Type B pancreatic cell (in vitro differentiated cells): ENCODE measurements at regions not wholly inside any gene's neighbourhood (a gene's known extent, or its start where the extent isn't known, plus 50 kb on each side); places are given as distances from the start of the nearest gene placed in this dataset.

Source experiments
- DNase-seq: peaks from one replicate; pipeline ENCODE4 v3.0.0; 2021; ENCODE audit warnings: mixed read lengths; ENCODE audit not compliant: unreplicated experiment; ENCODE audit errors: extremely low spot score
- H3K27ac Mint-ChIP-seq: 2 replicates; pipeline ENCODE4 v1.8.0; 2021; ENCODE audit warnings: mild to moderate bottlenecking, mixed read lengths
- H3K27me3 Mint-ChIP-seq: 2 replicates; pipeline ENCODE4 v1.8.0; 2021; ENCODE audit warnings: mixed read lengths
- H3K36me3 Mint-ChIP-seq: 2 replicates; pipeline ENCODE4 v1.8.0; 2021; ENCODE audit warnings: mixed read lengths
- H3K4me1 Mint-ChIP-seq: one replicate; pipeline ENCODE4 v1.8.0; 2021; ENCODE audit warnings: mixed read lengths; ENCODE audit not compliant: unreplicated experiment
- H3K4me3 Mint-ChIP-seq: 2 replicates; pipeline ENCODE4 v1.8.0; 2021; ENCODE audit warnings: mild to moderate bottlenecking, mixed read lengths
- H3K9me3 Mint-ChIP-seq: 2 replicates; pipeline ENCODE4 v1.8.0; 2021; ENCODE audit warnings: mixed read lengths
- CTCF ChIP-seq: fragments of 200-600 bp; sonication (generic); conservative IDR thresholded peaks from 2 replicates; pipeline ENCODE4 v1.5.0; 2021; ENCODE audit warnings: antibody characterized with exemption, mild to moderate bottlenecking

GRCh38 chr6:21381331-21381963 is 212.1 kb upstream of the SOX4 start:
- Mint-ChIP-seq H3K27me3 (no peaks in the 10 kb centered on the region), H3K9me3 (peaks cover 13% of the 10 kb centered on the region), H3K4me3 (peak overlapping the region; percentile 70), H3K36me3 (no peaks in the 10 kb centered on the region), H3K27ac (peak overlapping the region; percentile 92), H3K4me1 (peaks cover 55% of the 10 kb centered on the region)
- TF ChIP-seq CTCF: no peak
- no peak for DNase-seq

GRCh38 chr6:21382821-21383449 is 210.6 kb upstream of the SOX4 start:
- no peaks in the 10 kb centered on the region for H3K27me3 Mint-ChIP-seq
- H3K4me1 Mint-ChIP-seq: peaks cover 50% of the 10 kb centered on the region
- peak overlapping the region; percentile 92 for H3K27ac Mint-ChIP-seq
- peaks cover 8% of the 10 kb centered on the region for H3K9me3 Mint-ChIP-seq
- DNase-seq: no peak
- H3K36me3 Mint-ChIP-seq: no peaks in the 10 kb centered on the region
- peak overlapping the region; percentile 23 for H3K4me3 Mint-ChIP-seq
- no peak for TF ChIP-seq CTCF

GRCh38 chr6:21383450-21384085 is 210.0 kb upstream of the SOX4 start:
- Mint-ChIP-seq H3K4me3 (peak overlapping the region; percentile 6), H3K27me3 (no peaks in the 10 kb centered on the region), H3K4me1 (peaks cover 50% of the 10 kb centered on the region), H3K27ac (peak overlapping the region; percentile 92), H3K9me3 (peaks cover 8% of the 10 kb centered on the region), H3K36me3 (no peaks in the 10 kb centered on the region)
- DNase-seq: no peak
- no peak for TF ChIP-seq CTCF

GRCh38 chr6:21384216-21384615 is 209.3 kb upstream of the SOX4 start:
- Mint-ChIP-seq H3K9me3 (peaks cover 8% of the 10 kb centered on the region), H3K4me1 (peaks cover 50% of the 10 kb centered on the region), H3K4me3 (no peak overlapping the region), H3K27ac (peak overlapping the region; percentile 53), H3K27me3 (no peaks in the 10 kb centered on the region), H3K36me3 (no peaks in the 10 kb centered on the region)
- DNase-seq: no peak
- no peak for TF ChIP-seq CTCF

- no peak for DNase-seq
- TF ChIP-seq CTCF: no peak
- Mint-ChIP-seq H3K36me3 (no peaks in the 10 kb centered on the region), H3K27me3 (no peaks in the 10 kb centered on the region), H3K4me1 (peaks cover 45% of the 10 kb centered on the region), H3K27ac (peak overlapping the region; percentile 90), H3K9me3 (peaks cover 14% of the 10 kb centered on the region), H3K4me3 (peak overlapping the region; percentile 39)
These were observed 206.8 kb upstream of the SOX4 start for GRCh38 chr6:21386744-21387143.
